ENCODE measurements at regions not wholly inside any gene's neighbourhood (a gene's known extent, or its start where the extent isn't known, plus 50 kb on each side); places are given as distances from the start of the nearest gene placed in this dataset.

GRCh38 chr6:165735065-165735464 lies 72.0 kb upstream of the PDE10A start:
- TF ChIP-seq CTCF (IDR thresholded peaks at IDR 0.05) (no peak), POLR2A (IDR thresholded peaks at IDR 0.05) (no peak), POLR2AphosphoS5 (IDR thresholded peaks at IDR 0.05) (no peak)

Measured in prostate gland (tissue), 2 donors.